ENCODE measurements at regions not wholly inside any gene's neighbourhood (a gene's known extent, or its start where the extent isn't known, plus 50 kb on each side); places are given as distances from the start of the nearest gene placed in this dataset.
"Not testable (repeated sequence)": the region's sequence is repeated elsewhere in the genome, so short reads cannot be mapped to it uniquely, and the experiment has no call there.

DNA sequence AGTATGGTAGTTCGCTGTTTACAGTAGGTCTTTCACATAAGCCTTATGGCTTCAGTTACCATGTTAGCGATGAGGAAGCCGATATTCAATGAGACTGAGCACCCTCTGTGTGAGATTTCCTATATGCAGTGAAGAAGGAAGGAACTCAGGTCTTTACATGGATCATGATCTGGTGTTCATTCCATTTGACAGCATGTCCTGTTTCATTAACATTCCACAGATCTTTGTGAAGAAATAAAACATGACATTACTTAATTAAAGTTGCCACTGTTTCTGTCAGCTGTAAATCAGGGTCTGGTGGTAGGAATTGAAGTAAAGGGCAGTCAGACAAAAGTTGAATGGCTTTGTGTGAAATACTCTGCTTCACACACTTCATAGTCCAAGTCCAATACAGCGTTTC, 768.6 kb downstream of the ZPLD1 start:
- intact Hi-C loops (cut with DNase I): no loop called here

DNA sequence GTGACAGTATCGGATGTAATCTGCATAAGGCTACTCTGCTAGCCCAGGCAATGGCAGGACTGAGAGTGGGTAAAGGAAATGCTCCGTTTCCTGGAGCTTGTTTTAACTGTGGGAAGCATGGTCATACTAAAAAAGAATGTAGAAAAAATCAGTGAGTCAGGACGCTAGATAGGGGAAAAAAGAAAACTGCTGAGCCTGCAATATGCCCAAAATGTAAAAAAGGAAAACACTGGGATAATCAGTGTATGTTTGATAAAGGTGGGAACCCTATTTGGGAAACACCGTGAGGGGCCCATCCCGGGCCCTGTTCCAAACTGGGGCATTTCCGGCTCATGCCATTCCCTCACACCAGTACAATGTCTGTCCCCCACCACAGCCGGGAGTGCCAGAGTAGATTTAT, 775.8 kb downstream of the ZPLD1 start:
- DNase-seq (ENCODE audit: low spot score): peak; percentile 48
- intact Hi-C loops (cut with DNase I): no loop called here

More for the DNA sequence above, 768.6 kb downstream of the ZPLD1 start:
- no peak for DNase-seq (ENCODE audit: low spot score)

GRCh38 chr3:103218146-103218545, 783.3 kb downstream of the ZPLD1 start:
- no peak for DNase-seq (ENCODE audit: low spot score)
- intact Hi-C loops (cut with DNase I): no loop called here

DNA sequence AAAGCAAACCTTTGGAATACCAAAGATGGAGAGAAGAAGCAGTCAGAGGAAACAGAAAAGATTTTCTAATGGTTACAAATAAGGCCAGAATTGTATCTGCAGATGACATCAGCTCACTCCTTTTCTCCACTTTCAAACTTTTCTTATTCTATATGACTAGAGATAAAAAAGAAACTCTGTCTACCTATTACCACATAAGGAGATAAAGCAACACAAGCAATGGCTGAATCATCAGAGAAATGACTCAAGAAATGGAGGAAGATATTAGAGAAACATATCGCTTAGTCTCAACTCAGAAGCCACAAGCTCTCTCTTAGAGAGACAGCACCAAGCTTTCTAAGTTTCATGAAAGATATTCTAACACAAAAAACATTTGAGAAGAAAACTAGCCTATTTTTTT, 784.0 kb downstream of the ZPLD1 start:
- DNase-seq (ENCODE audit: low spot score): no peak
- intact Hi-C loops (cut with DNase I): no loop called here

GRCh38 chr3:103227651-103228050, 792.8 kb downstream of the ZPLD1 start:
- intact Hi-C loops (cut with DNase I): no loop called here
- DNase-seq (ENCODE audit: low spot score): no peak

DNA sequence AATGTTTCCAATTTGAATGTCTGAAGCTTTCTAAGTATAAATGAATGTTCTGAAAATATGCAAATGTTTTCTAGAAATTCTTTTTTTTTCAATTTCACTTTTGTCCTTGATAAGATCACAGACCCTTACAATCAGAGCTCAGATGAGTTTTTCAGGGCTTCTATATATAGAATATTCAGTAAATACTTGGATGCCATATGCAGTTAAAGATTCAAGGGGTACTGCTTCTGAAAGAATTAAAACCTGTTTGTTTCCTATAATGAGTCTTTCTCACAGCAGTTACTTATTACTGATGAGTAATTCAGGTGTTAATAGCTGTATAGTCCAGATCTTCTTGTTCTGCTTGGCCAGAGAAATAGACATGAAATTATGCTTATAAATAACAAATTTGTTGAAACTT, 812.6 kb downstream of the ZPLD1 start:
- DNase-seq (ENCODE audit: low spot score): no peak
- intact Hi-C loops (cut with DNase I): no loop called here

DNA sequence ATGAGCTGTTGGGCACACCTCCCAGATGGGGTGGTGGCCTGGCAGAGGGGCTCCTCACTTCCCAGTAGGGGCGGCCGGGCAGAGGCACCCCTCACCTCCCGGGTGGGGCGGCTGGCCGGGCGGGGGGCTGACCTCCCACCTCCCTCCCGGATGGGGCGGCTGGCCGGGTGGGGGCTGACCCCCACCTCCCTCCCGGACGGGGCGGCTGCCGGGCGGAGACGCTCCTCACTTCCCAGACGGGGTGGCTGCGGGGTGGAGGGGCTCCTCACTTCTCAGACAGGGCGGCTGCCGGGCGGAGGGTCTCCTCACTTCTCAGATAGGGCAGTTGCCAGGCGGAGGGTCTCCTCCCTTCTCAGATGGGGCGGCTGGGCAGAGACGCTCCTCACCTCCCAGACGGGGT, 820.0 kb downstream of the ZPLD1 start:
- DNase-seq (ENCODE audit: low spot score); intact Hi-C loops (cut with DNase I): not testable (repeated sequence)

DNA sequence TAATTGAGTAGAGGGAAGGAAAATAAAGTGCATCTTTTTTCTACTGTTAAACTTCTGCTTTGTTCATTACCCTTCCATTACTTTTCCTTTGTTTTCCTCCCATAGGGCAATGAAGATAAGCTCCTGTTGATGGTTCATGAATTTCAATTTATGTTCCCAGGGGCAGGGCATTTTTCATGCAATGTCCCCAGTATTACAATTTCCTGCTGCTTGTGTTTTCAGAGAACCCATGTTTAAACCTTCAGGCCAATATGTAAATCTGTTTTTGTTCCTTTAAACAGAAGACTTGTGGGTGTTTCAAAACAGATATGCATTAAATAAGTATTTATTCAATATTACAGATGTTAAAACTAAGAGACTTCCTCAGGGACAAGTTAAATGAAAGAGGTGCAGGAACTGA, 834.5 kb downstream of the ZPLD1 start:
- intact Hi-C loops (cut with DNase I): no loop called here
- no peak for DNase-seq (ENCODE audit: low spot score)

GRCh38 chr3:103271575-103271974, 836.8 kb downstream of the ZPLD1 start:
- DNase-seq (ENCODE audit: low spot score): no peak
- intact Hi-C loops (cut with DNase I): no loop called here

- no peak for DNase-seq (ENCODE audit: low spot score)
- intact Hi-C loops (cut with DNase I): no loop called here
Measured at GRCh38 chr3:103295974-103296570, 861.3 kb downstream of the ZPLD1 start.

DNA sequence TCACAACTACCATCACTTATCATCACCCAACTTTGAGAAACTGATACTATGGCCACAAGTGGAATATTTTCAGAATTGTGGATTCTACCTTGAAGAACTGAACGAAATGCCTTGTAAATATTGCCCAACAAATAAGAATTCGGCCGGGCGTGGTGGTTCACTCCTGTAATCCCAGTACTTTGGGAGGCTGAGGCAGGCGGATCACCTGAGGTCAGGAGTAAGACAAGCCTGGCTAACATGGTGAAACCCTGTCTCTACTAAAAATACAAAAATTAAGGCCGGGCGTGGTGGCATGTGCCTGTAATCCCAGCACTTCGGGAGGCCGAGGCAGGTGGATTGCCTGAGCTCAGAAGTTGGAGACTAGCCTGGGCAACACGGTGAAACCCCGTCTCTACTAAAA, 862.7 kb downstream of the ZPLD1 start:
- intact Hi-C loops (cut with DNase I): not testable (repeated sequence)
- peak; percentile 64 for DNase-seq (ENCODE audit: low spot score)

- DNase-seq (ENCODE audit: low spot score): no peak
- intact Hi-C loops (cut with DNase I): no loop called here
Measured at GRCh38 chr3:103306104-103306503, 871.3 kb downstream of the ZPLD1 start.

DNA sequence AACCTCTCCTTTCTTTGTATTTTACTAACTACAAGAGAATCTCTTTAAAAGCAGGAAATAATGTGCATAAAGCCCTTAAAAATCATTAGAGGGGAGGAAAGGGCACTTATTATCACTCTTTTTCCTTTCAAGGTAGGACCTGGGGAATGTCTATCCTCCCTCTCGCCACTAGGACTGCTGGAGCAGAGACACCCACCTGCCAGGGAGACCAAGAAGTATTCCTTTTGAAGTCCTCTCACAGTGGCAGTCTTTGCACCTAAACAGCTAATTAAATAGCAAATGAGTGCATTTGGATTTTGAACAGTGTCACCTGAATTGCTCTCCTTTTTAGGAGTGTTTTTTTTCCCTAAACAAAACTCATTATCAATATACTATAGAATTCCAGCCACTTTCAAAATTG, 874.1 kb downstream of the ZPLD1 start:
- no peak for DNase-seq (ENCODE audit: low spot score)
- intact Hi-C loops (cut with DNase I): no loop called here

DNA sequence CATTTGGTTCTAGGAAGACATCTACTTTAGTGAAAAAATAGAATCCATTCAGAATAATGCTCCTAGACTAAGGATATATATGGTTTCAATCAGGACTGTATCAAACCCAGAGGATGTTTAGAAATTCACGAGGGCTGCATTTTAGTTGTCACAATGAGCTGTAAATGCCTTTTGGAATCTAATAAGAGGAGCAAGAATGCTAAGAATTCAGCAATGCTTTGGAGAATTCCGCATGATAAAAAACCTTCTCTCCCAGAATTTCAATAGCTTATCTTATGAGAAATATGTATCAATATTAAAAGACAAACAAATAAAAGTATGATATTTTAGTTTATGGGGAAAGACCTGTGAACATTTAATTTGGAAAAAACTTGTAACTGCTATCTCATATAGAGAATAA, 885.1 kb downstream of the ZPLD1 start:
- no peak for DNase-seq (ENCODE audit: low spot score)
- intact Hi-C loops (cut with DNase I): loop anchor here in 1 of 2 donors (2.0 kb wide), 1 partner anchor 61 kb away; no protein-coding TSS in a partner anchor

GRCh38 chr3:103337179-103337845, 902.5 kb downstream of the ZPLD1 start:
- no peak for DNase-seq (ENCODE audit: low spot score)
- intact Hi-C loops (cut with DNase I): no loop called here

- intact Hi-C loops (cut with DNase I): no loop called here
- no peak for DNase-seq (ENCODE audit: low spot score)
Measured at GRCh38 chr3:103341078-103341606, 906.3 kb downstream of the ZPLD1 start.

DNA sequence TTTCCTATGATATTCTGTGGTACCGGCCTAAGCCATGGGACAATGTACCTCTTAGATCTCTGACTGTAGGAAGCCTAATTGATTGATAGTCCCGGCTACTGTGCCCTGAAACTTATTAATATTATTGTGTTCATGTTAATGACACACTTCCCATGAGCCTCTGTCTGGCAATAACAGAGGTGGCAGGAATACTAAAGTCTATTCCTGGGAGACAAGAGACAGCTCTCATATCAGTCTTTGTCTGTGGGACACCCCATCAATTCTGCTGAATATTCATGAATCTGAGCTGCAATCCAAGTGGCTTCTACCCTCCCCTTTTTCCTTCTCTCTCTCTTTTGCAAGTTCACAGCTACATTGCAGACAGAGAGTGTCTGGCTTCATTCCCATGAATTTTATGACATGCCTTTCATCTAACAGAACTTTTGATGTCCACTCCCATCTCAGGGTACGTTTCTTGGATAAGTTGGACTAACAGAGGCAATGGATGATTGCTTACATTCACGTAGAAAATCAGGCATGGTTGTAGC, 907.5 kb downstream of the ZPLD1 start:
- no peak for DNase-seq (ENCODE audit: low spot score)
- intact Hi-C loops (cut with DNase I): no loop called here

DNA sequence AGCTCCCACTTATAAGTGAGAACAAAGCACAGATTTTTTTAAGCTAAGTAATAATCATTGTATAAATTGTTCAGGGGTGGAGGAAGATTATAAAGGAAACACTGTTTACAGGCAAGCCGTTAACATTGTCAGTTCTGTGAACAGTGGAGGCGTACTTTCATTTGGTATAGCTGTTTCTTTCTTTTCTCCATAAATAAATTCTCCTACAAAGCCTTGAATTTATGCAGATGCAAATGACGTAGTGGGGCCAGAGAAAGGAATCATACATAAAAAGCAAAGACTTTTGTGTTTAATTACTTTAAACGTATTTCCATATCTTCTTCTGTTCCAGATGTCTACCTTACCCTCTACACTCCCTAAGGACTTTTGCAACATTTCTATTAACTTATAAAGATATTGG, 914.9 kb downstream of the ZPLD1 start:
- intact Hi-C loops (cut with DNase I): no loop called here
- DNase-seq (ENCODE audit: low spot score): no peak

GRCh38 chr3:103365467-103365866, 930.7 kb downstream of the ZPLD1 start:
- intact Hi-C loops (cut with DNase I): no loop called here
- DNase-seq (ENCODE audit: low spot score): no peak

- intact Hi-C loops (cut with DNase I): no loop called here
- DNase-seq (ENCODE audit: low spot score): no peak
Measured at GRCh38 chr3:103367481-103367880, 932.7 kb downstream of the ZPLD1 start.

- DNase-seq (ENCODE audit: low spot score): no peak
- intact Hi-C loops (cut with DNase I): no loop called here
Measured at GRCh38 chr3:103371411-103371810, 936.6 kb downstream of the ZPLD1 start.
